Endothelial cell of umbilical vein (primary cell): ENCODE measurements at regions not wholly inside any gene's neighbourhood (a gene's known extent, or its start where the extent isn't known, plus 50 kb on each side); places are given as distances from the start of the nearest gene placed in this dataset.

ENCODE experiments used
- BruUV-seq: library from RNA; stranded (reverse); fragments of 400-500 nt; replicated peaks from 2 replicates; lab custom pipeline; 2021; lab: Mats Ljungman, UMichigan
- CTCF ChIA-PET: fragments of 300-600, 350-600 bp; sonication (Branson Sonifier 250); formaldehyde crosslinking; loops from one replicate; lab custom pipeline; 2021; ENCODE audit warnings: antibody characterized with exemption, inconsistent platforms; lab: Charles Lee
- POLR2A ChIA-PET: fragments of 300-600, 350-600 bp; sonication (Branson Sonifier 250); formaldehyde crosslinking; loops from one replicate; lab custom pipeline; 2021; ENCODE audit warnings: antibody characterized with exemption, inconsistent platforms; lab: Charles Lee
- DNase-seq: peaks from one replicate; pipeline ENCODE4 v3.0.0-alpha.2; 2011; ENCODE audit warnings: low read depth, low spot score
- FAIRE-seq: peaks from 2 replicates; lab custom pipeline; 2011; peaks lifted over from hg19 to GRCh38; lab: Jason Lieb, UNC
- H2AFZ ChIP-seq: 2 replicates; pipeline ENCODE4 v1.6.0; 2012; ENCODE audit warnings: low read depth, low read length, control low read depth, inconsistent platforms
- H3K27ac ChIP-seq: 2 replicates; pipeline ENCODE4 v1.5.1; 2011; ENCODE audit warnings: low read depth, mild to moderate bottlenecking, control low read depth, low read length, moderate library complexity; ENCODE audit not compliant: insufficient read depth
- H3K27me3 ChIP-seq, 2 experiments: 2 replicates each; pipeline versions ENCODE4 v1.6.0 to v1.6.1; 2011; ENCODE audit warnings: low read length in 2 of 2, mixed read lengths in 1 of 2; ENCODE audit not compliant: control insufficient read depth in 2 of 2, insufficient read depth in 2 of 2
- H3K36me3 ChIP-seq, 2 experiments: 2 replicates in 1 of 2; 3 replicates in 1 of 2; pipeline ENCODE4 v1.5.1; 2011; ENCODE audit warnings: low read length in 2 of 2, mild to moderate bottlenecking in 1 of 2, moderate library complexity in 1 of 2; ENCODE audit not compliant: control insufficient read depth in 2 of 2, insufficient read depth in 2 of 2; ENCODE audit errors: extremely low read depth in 1 of 2
- H3K4me1 ChIP-seq: 3 replicates; pipeline ENCODE4 v1.5.1; 2011; ENCODE audit warnings: mild to moderate bottlenecking, low read length; ENCODE audit not compliant: control insufficient read depth, insufficient read depth; ENCODE audit errors: extremely low read depth
- H3K4me2 ChIP-seq: 2 replicates; pipeline ENCODE4 v1.6.1; 2011; ENCODE audit warnings: low read length, control low read depth, mixed read lengths; ENCODE audit not compliant: insufficient read depth
- H3K4me3 ChIP-seq, 3 experiments: fragments of 200-600 bp in 1 of 3; sonication (generic), shearing (Covaris generic) in 1 of 3; replicated peaks in 1 of 3; 2 replicates each; pipeline ENCODE4 v1.5.1; 2011 to 2016; ENCODE audit warnings: control low read depth in 3 of 3, low read length in 3 of 3, mild to moderate bottlenecking in 2 of 3, inconsistent platforms in 1 of 3, low read depth in 1 of 3, moderate library complexity in 1 of 3; ENCODE audit not compliant: insufficient read depth in 1 of 3
- H3K79me2 ChIP-seq: 2 replicates; pipeline ENCODE4 v1.6.0; 2012; ENCODE audit warnings: low read length, inconsistent platforms; ENCODE audit not compliant: control insufficient read depth, insufficient read depth
- H3K9ac ChIP-seq: replicated peaks from 2 replicates; pipeline ENCODE3; 2011; ENCODE audit warnings: low read length, control low read depth; ENCODE audit not compliant: insufficient read depth; ENCODE audit errors: extremely low read depth
- H3K9me1 ChIP-seq: replicated peaks from 3 replicates; pipeline ENCODE4 v1.6.0; 2011; ENCODE audit warnings: mild to moderate bottlenecking, low read length; ENCODE audit not compliant: control insufficient read depth, insufficient read depth; ENCODE audit errors: extremely low read depth
- H3K9me3 ChIP-seq: replicated peaks from 2 replicates; pipeline ENCODE4 v1.5.1; 2012; ENCODE audit warnings: low read length, inconsistent platforms; ENCODE audit not compliant: control insufficient read depth, insufficient read depth
- H4K20me1 ChIP-seq: replicated peaks from 2 replicates; pipeline ENCODE3; 2011; ENCODE audit warnings: mild to moderate bottlenecking, low read length; ENCODE audit not compliant: control insufficient read depth, insufficient read depth; ENCODE audit errors: extremely low read depth
- EZH2 ChIP-seq: IDR thresholded peaks from 2 replicates; pipeline ENCODE4 v1.6.1; 2012; ENCODE audit warnings: borderline replicate concordance, low read depth, mild to moderate bottlenecking, moderate library complexity, low read length, inconsistent platforms; ENCODE audit not compliant: severe bottlenecking
- FOS ChIP-seq: IDR thresholded peaks from 2 replicates; pipeline ENCODE4 v1.6.1; 2011; ENCODE audit warnings: mild to moderate bottlenecking, low read length, moderate library complexity, borderline replicate concordance; ENCODE audit not compliant: insufficient read depth
- GATA2 ChIP-seq: IDR thresholded peaks from 2 replicates; pipeline ENCODE4 v1.7.0; 2011; ENCODE audit warnings: low read depth, mild to moderate bottlenecking, moderate library complexity, mixed read lengths, low read length; ENCODE audit not compliant: insufficient read length, insufficient read depth
- JUN ChIP-seq: IDR thresholded peaks from 2 replicates; pipeline ENCODE4 v1.6.1; 2011; ENCODE audit warnings: borderline replicate concordance, low read depth; ENCODE audit not compliant: insufficient read length, insufficient read depth
- MYC ChIP-seq: IDR thresholded peaks from one replicate; pipeline ENCODE4 v1.6.1; 2011; ENCODE audit warnings: mild to moderate bottlenecking, low read depth, low read length
- POLR2A ChIP-seq: IDR thresholded peaks from 2 replicates; pipeline ENCODE4 v1.6.1; 2012; ENCODE audit warnings: low read depth, mild to moderate bottlenecking, control low read depth, low read length
- POLR2AphosphoS5 ChIP-seq: IDR thresholded peaks from 2 replicates; pipeline ENCODE4 v1.6.1; 2012; ENCODE audit warnings: low read depth, mild to moderate bottlenecking, control low read depth, low read length, moderate library complexity; ENCODE audit not compliant: insufficient read depth
- dilution Hi-C: fragments of 300-500 bp; cut with MboI; formaldehyde crosslinking; loops from one replicate; pipeline ENCODE4 v1.15.0; 2019; ENCODE audit warnings: low sequenced_read_pairs; ENCODE audit not compliant: extremely low pct_ligation_motif_present
- intact Hi-C: fragments of 100-400 bp; cut with micrococcal nuclease; formaldehyde crosslinking; loops from one replicate; pipeline ENCODE4 v1.10.0; 2022
- TF ChIP-seq, protein P1 (sequence below): IDR thresholded peaks from 2 replicates; pipeline ENCODE4 v1.6.1; 2011; ENCODE audit not compliant: insufficient read depth, insufficient read length
- TF ChIP-seq, protein P2 (sequence below), 2 donors: IDR thresholded peaks; 1 replicate in 1 of 2; 2 replicates in 1 of 2; pipeline ENCODE4 v1.5.1; 2011; ENCODE audit warnings: low read length in 2 of 2, mild to moderate bottlenecking in 2 of 2, moderate library complexity in 2 of 2, control low read depth in 1 of 2, inconsistent platforms in 1 of 2, low read depth in 1 of 2; ENCODE audit not compliant: insufficient read depth in 1 of 2; ENCODE audit errors: extremely low read depth in 1 of 2

DNA sequence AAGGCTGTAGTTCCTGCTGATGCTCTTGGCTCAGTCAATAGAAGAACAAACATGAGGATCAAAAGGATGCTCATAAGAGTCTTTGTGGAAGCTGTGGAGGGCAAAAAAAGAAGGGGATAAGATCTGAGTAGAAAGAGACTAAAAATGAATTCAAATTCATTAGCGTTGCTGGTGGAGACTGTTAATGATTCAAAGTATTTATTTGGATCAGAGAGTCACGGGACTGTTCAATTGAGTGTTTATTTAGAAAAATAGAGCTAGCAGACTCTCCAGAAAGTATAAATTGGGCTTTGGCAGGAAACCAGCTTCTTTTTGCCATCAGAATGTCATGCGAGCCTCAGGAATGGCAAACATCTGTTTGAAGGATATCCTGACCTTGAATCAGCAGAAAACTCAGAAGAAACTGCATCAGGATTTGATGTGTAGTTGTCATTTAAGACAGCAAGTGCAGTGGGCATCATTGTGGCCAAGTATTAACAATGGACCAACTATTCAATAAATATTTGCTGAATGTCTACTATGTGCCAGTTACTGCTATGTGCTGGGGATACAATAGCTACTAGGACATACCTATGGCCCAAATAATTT lies 126.4 kb downstream of the TBC1D30 start:
- Histone ChIP-seq H3K36me3 (no peaks in the 10 kb centered on the region), H3K9me1 (no peaks in the 10 kb centered on the region), H3K4me1 (no peaks in the 10 kb centered on the region), H2AFZ (no peak overlapping the region), H3K27ac (no peak overlapping the region), H3K9ac (no peak overlapping the region), H3K4me2 (no peak overlapping the region), H4K20me1 (no peaks in the 10 kb centered on the region), H3K79me2 (no peaks in the 10 kb centered on the region), H3K9me3 (no peaks in the 10 kb centered on the region), H3K4me3 (no peak overlapping the region), H3K27me3 (peaks cover 10 to 15% of the 10 kb centered on the region in 2 experiments)
- no TSS peak for BruUV-seq
- FAIRE-seq (no peak), DNase-seq (no peak)
- dilution Hi-C loops (no loop called here), intact Hi-C loops (no loop called here)
- ChIA-PET POLR2A (no interaction called here), CTCF (interaction anchor here (1.1 kb wide), 1 partner anchor 10 kb away, joined by 3 read pairs; no protein-coding TSS in a partner anchor)
- TF ChIP-seq, protein P1, sequence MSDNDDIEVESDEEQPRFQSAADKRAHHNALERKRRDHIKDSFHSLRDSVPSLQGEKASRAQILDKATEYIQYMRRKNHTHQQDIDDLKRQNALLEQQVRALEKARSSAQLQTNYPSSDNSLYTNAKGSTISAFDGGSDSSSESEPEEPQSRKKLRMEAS, result no peak
- TF ChIP-seq POLR2AphosphoS5 (no peak), EZH2 (no peak), POLR2A (no peak), MYC (no peak), FOS (no peak), JUN (no peak), GATA2 (no peak)
- TF ChIP-seq, protein P2, sequence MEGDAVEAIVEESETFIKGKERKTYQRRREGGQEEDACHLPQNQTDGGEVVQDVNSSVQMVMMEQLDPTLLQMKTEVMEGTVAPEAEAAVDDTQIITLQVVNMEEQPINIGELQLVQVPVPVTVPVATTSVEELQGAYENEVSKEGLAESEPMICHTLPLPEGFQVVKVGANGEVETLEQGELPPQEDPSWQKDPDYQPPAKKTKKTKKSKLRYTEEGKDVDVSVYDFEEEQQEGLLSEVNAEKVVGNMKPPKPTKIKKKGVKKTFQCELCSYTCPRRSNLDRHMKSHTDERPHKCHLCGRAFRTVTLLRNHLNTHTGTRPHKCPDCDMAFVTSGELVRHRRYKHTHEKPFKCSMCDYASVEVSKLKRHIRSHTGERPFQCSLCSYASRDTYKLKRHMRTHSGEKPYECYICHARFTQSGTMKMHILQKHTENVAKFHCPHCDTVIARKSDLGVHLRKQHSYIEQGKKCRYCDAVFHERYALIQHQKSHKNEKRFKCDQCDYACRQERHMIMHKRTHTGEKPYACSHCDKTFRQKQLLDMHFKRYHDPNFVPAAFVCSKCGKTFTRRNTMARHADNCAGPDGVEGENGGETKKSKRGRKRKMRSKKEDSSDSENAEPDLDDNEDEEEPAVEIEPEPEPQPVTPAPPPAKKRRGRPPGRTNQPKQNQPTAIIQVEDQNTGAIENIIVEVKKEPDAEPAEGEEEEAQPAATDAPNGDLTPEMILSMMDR (IDR thresholded peaks at IDR 0.05; ENCODE audit: extremely low read depth in 1 of 2, insufficient read depth in 1 of 2, low read depth in 1 of 2, low read length in 2 of 2), result no peak
